NCI-H1105 (cell line): ENCODE measurements at regions not wholly inside any gene's neighbourhood (a gene's known extent, or its start where the extent isn't known, plus 50 kb on each side); places are given as distances from the start of the nearest gene placed in this dataset.

Experiments
- DNase-seq: peaks from one replicate; lab custom pipeline; 2025; lab: John Stamatoyannopoulos, UW

DNA sequence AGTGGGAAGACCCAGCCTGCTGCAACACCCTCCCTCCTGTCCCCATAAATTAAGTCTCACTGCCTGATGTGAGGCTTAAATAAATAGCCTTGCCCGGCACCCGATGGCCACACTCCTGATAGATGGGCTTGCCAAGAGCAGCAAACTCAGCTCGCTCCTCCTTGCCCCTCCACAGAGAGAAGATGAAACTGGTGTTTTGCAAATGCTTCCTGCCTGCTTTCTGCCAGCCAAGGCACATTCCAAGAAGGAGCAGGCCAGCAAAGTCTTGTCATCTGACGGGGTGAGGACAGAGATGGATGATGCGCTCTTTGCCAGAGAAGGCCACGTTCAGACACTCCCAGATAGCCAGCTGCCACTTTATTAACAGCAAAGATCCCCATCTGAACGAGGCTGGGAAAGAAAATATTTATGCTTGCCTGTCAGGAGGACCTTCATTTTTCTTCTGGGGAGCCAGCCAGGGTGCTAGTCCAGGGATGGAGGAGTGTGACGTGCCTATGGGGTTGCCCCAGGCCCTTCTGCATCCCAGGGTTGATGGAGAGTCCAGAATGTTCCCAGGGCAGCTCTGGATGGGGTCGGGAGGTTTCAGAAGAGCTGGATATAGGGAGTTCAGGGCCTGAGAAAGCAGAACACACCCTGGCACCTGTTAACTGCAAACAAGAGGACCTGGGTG is 265.4 kb downstream of the FOXD2 start:
- DNase-seq, result no peak

GRCh38 chr1:47703981-47704596 is 266.2 kb downstream of the FOXD2 start:
- no peak for DNase-seq

GRCh38 chr1:47705517-47706130 is 267.8 kb downstream of the FOXD2 start:
- peak; percentile 77 for DNase-seq

DNA sequence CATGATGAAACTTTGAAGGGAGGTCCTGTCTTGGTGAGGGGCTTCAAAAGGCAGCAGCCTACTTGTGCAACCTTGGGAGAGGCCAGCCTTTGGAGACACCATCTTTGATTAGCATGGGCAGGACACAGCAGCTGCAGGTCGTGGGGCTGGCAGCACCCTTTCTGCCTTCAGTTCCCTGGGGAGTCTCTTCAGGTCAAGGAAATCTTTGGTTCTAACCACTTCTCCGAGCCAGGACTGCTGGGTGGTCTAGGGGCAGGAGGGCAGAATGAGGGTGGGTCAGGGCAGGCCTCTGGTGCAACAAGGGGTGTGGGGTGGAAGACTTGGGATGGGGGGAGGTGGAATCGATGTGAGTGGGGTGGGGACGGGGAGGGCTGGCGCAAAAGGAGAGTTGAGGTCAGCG is 269.7 kb downstream of the FOXD2 start:
- no peak for DNase-seq

GRCh38 chr1:47708019-47708535 is 270.2 kb downstream of the FOXD2 start:
- DNase-seq, result no peak

- no peak for DNase-seq
These were observed 270.8 kb downstream of the FOXD2 start for GRCh38 chr1:47708658-47709018.

DNA sequence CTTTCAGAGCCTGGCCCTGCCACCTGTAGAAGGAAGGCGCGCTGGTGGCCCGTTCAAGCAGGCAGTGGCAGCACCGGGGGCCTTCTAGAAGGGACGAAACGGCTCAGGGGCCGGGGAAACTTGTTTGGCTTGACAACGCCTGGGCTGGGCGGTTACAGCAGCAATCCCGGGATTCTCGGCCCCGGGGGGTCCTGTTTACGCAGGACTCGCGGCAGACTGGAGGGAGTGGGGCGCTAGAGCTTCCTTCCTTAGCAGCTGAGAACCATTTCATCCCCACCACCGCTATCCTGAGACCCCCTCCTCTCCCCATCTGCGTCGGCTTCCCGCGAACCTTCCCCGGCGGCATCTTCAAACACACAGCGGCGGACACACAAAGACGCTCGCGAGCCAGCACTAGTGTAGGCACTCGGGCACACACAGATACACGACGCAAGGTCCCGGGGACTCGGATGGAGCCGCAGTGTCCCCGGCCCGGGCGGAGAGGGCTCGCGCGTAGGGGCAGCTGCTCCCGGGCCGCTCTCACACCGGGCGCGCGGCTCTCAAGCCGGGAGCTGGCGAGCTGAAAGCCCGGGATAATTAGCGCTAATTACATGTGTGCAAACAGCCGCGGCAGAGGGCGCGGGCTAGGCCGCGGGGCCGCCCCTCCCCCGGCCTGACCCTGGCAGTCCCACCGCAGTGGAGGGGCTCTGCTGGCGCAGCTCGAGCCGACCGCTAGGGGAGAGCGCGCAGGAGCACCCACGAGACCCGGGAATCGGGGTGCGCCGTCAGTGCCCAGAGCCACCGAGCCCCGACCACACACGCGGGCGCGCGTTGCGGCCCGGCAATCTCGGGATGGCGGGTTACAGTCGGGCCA is 271.4 kb downstream of the FOXD2 start:
- peak; percentile 89 for DNase-seq

DNA sequence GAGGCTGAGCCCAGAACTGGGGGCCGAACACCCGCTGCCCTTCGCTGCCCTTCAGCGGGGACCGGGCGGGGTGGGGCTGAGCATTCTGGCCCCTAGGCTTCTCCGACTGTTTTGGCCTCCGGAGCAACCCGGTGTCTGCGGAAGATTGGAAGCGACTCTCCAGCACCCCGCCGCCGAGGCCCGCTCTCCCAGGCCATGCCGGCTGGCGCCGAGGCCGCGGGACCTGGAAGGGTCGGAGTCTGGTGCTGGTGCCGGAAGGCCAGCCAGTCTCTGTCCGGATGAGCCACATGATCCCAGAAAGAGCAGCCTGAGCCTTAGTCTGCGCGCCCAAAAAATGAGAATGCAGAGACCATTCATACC is 272.0 kb downstream of the FOXD2 start:
- DNase-seq, result peak; percentile 62

DNA sequence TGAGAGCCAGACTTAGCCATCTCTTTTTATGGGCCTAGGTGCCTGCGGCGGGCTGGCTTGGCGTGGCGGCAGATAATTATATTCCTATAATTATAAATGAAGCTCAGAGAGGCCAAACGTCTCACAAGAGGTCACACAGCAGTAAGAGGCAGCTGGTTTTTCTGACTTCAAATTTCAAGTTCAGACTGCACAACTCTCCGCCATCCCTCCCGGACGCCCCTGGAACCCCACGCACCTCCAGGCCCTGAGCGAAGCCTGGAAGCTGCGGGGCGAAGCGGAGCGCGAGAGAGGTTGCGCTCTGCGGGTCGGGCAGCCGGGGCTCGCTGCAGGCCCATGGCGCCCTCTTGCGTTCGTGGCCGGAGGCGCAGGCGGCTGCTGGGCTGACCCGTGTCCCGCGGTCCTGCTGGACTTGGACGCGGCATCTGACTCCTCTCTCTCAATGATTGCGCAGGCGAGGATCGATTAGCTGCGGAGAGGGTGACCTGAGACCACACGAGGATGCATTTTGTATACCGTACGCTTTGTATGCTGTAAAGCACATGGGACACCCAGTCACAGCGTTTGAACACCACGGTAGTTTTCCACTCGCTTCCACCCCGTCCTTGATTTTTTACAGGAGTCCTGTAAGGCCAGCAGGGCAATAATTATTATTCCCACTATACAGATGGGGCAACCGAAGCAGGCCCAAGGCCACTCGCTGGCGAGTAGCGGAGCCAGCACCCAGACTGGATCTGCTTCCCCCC is 272.7 kb downstream of the FOXD2 start:
- peak; percentile 58 for DNase-seq
